Fibroblast of mammary gland (primary cell): ENCODE measurements at regions not wholly inside any gene's neighbourhood (a gene's known extent, or its start where the extent isn't known, plus 50 kb on each side); places are given as distances from the start of the nearest gene placed in this dataset.

Experiments
- DNase-seq: peaks from one replicate; pipeline ENCODE4 v3.0.0-alpha.2; 2010; ENCODE audit warnings: low read depth
- H3K4me3 ChIP-seq: 2 replicates; pipeline ENCODE4 v1.5.1; 2011; ENCODE audit warnings: low read depth, mild to moderate bottlenecking, low read length, moderate library complexity; ENCODE audit not compliant: control insufficient read depth
- CTCF ChIP-seq: conservative IDR thresholded peaks from 2 replicates; pipeline ENCODE4 v1.5.1; 2011; ENCODE audit warnings: low read depth, low read length, inconsistent platforms; ENCODE audit not compliant: control insufficient read depth, insufficient read depth

GRCh38 chr13:95496485-95496884, 56.0 kb upstream of the CLDN10 start:
- no peak overlapping the region for H3K4me3 ChIP-seq
- TF ChIP-seq CTCF: no peak
- no peak for DNase-seq

DNA sequence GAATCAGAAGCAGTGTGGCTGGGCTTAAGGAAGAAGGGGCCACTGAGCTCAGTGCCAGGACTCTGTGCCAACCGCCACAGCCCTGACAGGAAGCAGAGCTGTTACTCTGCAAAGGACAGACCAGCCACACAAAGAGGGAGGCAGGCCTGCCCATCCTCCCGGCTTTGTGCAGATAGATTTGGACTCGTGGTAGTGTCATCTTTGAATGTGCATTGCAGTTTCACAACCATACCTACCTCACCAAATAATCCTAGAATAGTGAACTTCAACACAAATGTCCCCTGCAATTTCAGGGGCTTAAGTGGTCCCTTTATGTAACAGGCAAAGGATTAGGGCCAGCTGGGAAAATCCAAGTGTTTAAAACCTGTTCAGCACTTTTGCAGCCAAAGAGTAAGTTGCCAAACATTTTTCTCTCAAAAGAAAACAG, 55.1 kb upstream of the CLDN10 start:
- H3K4me3 ChIP-seq: no peak overlapping the region
- DNase-seq: no peak
- no peak for TF ChIP-seq CTCF

GRCh38 chr13:95498886-95499285, 53.6 kb upstream of the CLDN10 start:
- no peak for TF ChIP-seq CTCF
- no peak for DNase-seq
- no peak overlapping the region for H3K4me3 ChIP-seq

DNA sequence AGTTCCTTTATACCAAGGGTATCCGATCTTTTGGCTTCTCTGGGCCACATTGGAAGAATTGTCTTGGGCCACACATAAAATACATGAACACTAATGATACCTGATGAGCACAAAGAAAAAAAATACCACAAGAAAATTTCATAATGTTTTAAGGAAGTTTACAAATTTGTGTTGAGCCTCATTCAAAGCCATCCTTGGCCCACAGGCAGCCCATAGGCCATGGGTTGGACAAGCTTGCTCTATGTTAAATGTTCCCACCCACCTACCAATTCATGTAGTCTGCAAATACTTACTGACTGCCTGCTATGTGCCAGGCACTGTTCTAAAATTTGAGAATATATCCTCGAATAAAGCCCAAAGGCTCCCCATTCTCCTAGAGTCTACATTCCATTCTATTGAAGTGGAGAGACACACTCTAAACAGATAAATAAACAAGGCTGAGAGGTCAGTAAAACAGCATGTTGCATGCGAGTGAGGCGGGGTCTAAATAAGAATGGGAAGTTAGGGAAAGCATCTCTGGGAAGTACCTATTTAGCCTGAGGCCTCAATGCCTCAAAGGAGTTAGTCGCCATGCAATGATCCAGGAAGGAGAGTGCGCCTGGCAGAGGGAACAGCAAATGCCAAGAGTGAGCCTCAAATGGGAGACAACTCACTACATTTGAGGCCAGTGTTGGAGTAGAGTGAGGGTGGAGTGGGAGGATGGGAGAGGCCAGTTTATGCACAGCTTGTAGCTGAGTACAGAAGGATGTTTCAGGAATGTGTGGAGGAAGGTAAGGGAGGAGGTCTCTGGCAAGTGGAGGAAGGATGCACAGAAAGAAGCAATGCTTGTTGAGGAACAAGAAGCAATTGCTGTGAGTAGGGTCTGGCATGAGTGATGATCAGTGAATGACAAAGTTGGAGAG, 52.5 kb upstream of the CLDN10 start:
- DNase-seq: no peak
- TF ChIP-seq CTCF: no peak

DNA sequence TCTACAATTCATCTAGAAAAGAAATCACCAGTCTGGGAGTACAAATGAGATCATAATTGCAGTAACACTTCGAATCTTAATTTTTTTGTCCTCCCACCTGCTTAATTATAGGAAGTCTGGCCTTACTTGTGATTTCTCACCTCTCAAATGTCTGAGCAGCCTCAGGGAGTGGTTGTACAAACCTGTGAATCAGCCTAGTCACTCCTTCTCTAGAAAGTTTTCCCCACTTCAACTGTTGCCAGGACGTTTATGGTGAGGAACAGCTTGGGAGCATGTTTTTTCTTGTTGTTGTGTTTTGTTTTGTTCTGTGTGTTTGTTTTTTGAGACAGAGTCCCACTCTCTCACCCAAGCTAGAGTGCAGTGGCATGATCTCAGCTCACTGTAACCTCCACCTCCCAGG, 50.3 kb upstream of the CLDN10 start:
- no peak overlapping the region for H3K4me3 ChIP-seq
- no peak for DNase-seq
- no peak for TF ChIP-seq CTCF

More for the DNA sequence above, 52.5 kb upstream of the CLDN10 start:
- no peak overlapping the region for H3K4me3 ChIP-seq
